ENCODE measurements at regions not wholly inside any gene's neighbourhood (a gene's known extent, or its start where the extent isn't known, plus 50 kb on each side); places are given as distances from the start of the nearest gene placed in this dataset.
"Not testable (repeated sequence)": the region's sequence is repeated elsewhere in the genome, so short reads cannot be mapped to it uniquely, and the experiment has no call there.

DNA sequence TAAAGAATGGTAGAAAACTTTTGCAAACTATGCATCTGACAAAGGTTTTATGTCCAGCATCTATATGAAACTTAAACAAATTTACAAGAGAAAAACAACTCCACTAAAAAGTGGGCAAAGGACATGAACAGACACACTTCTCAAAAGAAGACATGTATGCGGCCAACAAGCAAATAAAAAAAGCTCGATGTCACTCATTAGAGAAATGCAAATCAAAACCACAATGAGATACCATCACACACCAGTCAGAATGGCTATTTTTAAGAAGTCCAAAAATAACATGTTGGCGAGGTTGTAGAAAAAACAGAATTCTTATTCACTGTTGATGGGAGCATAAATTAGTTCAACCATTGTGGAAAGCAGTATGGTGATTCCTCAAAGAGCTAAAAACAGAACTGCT, 83.1 kb upstream of the IZUMO3 start:
- H3K27me3 Mint-ChIP-seq; H3K4me1 Mint-ChIP-seq; ATAC-seq (replicated peaks; ENCODE audit: extremely low read depth, poor library complexity, severe bottlenecking); H3K4me3 Mint-ChIP-seq; DNase-seq (ENCODE audit: low spot score in 2 of 2); H3K27ac Mint-ChIP-seq (ENCODE audit: low read depth); H3K36me3 Mint-ChIP-seq (ENCODE audit: insufficient read depth): not testable (repeated sequence)
- H3K9me3 Mint-ChIP-seq: peaks cover 33% of the 10 kb centered on the region

DNA sequence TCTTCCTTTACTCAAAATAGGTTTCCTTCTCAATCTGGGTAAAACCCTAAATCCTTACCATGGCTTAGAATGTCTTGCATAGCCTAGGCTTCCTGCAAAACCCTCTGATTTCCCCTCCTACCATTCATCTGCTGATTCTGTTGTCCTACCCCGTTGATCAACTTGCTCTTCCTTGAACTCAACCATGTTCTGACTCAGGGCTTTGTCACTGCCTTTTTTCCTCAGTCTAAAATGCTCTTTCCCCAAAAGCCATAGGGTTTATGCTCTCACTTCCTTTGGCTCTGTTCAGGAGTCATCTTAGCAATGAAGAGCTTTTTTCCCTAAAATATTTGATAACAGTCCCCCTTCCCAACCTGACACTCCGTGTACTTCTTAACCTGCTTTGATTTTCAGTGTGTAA, 79.4 kb upstream of the IZUMO3 start:
- Mint-ChIP-seq H3K4me1 (no peaks in the 10 kb centered on the region), H3K36me3 (ENCODE audit: insufficient read depth) (no peaks in the 10 kb centered on the region), H3K27me3 (no peaks in the 10 kb centered on the region), H3K9me3 (peaks cover 33% of the 10 kb centered on the region), H3K4me3 (no peak overlapping the region), H3K27ac (ENCODE audit: low read depth) (no peak overlapping the region)
- DNase-seq (ENCODE audit: low spot score in 2 of 2) (no peak), ATAC-seq (replicated peaks; ENCODE audit: extremely low read depth, poor library complexity, severe bottlenecking) (no peak)

DNA sequence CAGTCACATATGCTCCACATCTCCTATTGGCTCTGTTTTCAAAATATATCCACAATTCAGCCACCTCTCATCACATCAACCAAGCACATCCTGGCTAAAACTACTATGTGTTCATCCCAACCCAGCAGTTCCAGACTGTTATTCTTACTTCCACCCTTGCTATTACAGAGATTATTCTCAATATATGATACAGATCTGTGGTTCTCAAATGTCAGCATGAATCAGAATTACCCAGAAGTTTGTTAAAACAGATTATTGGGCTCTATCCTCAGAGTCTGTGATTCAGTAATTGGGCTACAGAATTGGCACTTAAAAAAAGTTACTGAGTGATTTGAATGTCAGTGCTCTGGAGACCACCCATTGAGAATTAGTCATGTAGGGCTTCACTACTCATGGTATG, 78.8 kb upstream of the IZUMO3 start:
- no peaks in the 10 kb centered on the region for H3K4me1 Mint-ChIP-seq
- DNase-seq (ENCODE audit: low spot score in 2 of 2) (no peak), ATAC-seq (replicated peaks; ENCODE audit: extremely low read depth, poor library complexity, severe bottlenecking) (no peak)
- no peaks in the 10 kb centered on the region for H3K27me3 Mint-ChIP-seq
- H3K4me3 Mint-ChIP-seq: no peak overlapping the region
- H3K36me3 Mint-ChIP-seq (ENCODE audit: insufficient read depth): no peaks in the 10 kb centered on the region
- peaks cover 37% of the 10 kb centered on the region for H3K9me3 Mint-ChIP-seq
- no peak overlapping the region for H3K27ac Mint-ChIP-seq (ENCODE audit: low read depth)

DNA sequence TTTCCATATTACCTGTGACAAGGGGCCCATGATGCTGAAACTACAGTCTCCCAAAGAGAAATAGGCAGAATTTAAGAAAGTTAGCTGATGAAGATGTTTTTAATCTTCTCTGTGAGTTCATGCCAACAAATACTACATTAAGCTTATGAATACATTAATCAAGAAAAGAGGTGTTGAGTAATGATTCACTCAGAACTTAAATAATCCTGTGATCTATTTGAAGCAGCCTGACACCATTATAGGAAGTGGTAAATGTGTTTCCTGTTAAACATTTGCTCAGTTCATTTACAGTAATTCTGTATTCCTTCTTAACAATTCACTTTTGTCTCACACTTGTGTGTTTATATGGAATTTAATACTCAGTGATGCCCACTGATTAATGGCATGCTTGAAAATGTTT, 75.0 kb upstream of the IZUMO3 start:
- peaks cover 30% of the 10 kb centered on the region for H3K9me3 Mint-ChIP-seq
- ATAC-seq (replicated peaks; ENCODE audit: extremely low read depth, poor library complexity, severe bottlenecking): no peak
- H3K4me3 Mint-ChIP-seq: no peak overlapping the region

DNA sequence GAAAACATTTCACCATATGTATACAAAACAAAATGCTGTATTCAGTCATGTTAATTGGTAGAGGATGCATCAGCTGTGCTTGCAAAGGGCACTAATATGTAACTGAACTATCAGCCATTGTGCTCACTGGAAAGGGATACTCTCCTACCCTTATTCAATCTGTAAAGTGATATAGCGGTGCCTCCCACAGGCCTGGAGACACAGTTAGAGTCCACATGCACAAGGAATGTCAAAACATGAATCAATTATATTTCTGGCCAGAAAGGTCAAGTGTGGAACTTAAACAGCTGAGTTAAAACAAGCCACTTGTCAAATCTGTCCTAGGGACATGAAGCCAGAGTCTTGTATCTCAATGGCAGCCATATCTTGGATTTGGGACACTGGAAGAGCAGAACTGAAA, 71.2 kb upstream of the IZUMO3 start:
- peaks cover 13% of the 10 kb centered on the region for H3K9me3 Mint-ChIP-seq
- no peak overlapping the region for H3K4me3 Mint-ChIP-seq
- no peaks in the 10 kb centered on the region for H3K36me3 Mint-ChIP-seq (ENCODE audit: insufficient read depth)
- ATAC-seq (replicated peaks; ENCODE audit: extremely low read depth, poor library complexity, severe bottlenecking): no peak
- no peak overlapping the region for H3K27ac Mint-ChIP-seq (ENCODE audit: low read depth)
- DNase-seq (ENCODE audit: low spot score in 2 of 2): no peak
- no peaks in the 10 kb centered on the region for H3K27me3 Mint-ChIP-seq
- H3K4me1 Mint-ChIP-seq: no peaks in the 10 kb centered on the region

More for the DNA sequence above, 75.0 kb upstream of the IZUMO3 start:
- Mint-ChIP-seq H3K36me3 (ENCODE audit: insufficient read depth) (no peaks in the 10 kb centered on the region), H3K27me3 (no peaks in the 10 kb centered on the region), H3K4me1 (no peaks in the 10 kb centered on the region), H3K27ac (ENCODE audit: low read depth) (no peak overlapping the region)
- no peak for DNase-seq (ENCODE audit: low spot score in 2 of 2)

DNA sequence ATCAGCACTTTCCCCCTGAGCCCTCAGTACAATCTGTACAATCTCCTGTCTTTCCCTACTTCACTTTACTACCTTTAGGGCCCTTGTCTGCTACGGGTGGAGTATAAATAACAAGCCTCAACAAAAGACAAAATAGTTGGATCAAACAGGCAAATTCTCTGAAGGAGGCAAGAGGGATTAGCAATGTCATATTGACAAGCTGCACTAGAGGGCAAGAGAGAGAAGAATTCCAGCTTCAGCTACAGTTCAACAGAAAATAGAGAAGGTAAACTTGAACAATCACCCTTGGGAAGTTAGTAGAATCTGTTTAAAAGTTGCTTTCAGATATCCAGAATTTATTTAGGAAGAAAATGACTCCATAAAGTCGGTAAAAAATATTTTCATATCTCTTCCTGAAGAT, 68.4 kb upstream of the IZUMO3 start:
- H3K4me1 Mint-ChIP-seq: no peaks in the 10 kb centered on the region
- H3K27me3 Mint-ChIP-seq: no peaks in the 10 kb centered on the region
- H3K36me3 Mint-ChIP-seq (ENCODE audit: insufficient read depth): no peaks in the 10 kb centered on the region
- no peak overlapping the region for H3K4me3 Mint-ChIP-seq
- H3K27ac Mint-ChIP-seq (ENCODE audit: low read depth): no peak overlapping the region
- ATAC-seq (replicated peaks; ENCODE audit: extremely low read depth, poor library complexity, severe bottlenecking): no peak
- H3K9me3 Mint-ChIP-seq: peaks cover 13% of the 10 kb centered on the region
- DNase-seq (ENCODE audit: low spot score in 2 of 2): no peak

DNA sequence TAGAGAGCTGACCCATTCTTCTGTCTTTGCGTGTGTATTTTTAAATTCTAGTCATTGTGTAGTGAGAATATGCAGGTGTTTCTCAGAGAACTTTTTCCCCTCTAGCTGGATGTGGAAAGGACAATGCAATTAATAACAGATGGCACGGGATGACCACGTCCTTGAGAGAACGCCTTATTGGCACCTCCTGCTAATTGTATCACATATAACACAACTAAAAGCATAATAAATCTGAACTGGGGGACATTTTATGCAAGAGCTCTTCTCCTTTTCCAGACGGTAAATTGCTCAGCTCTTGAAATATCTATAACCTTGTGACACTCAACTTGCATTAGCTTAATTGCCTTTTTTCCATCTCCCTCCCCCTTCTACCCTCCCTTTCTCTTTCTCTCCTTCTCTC, 62.9 kb upstream of the IZUMO3 start:
- Mint-ChIP-seq H3K27ac (ENCODE audit: low read depth) (no peak overlapping the region), H3K9me3 (peaks cover 14% of the 10 kb centered on the region), H3K4me3 (no peak overlapping the region), H3K27me3 (no peaks in the 10 kb centered on the region), H3K4me1 (no peaks in the 10 kb centered on the region), H3K36me3 (ENCODE audit: insufficient read depth) (no peaks in the 10 kb centered on the region)
- DNase-seq (ENCODE audit: low spot score in 2 of 2): no peak
- no peak for ATAC-seq (replicated peaks; ENCODE audit: extremely low read depth, poor library complexity, severe bottlenecking)

DNA sequence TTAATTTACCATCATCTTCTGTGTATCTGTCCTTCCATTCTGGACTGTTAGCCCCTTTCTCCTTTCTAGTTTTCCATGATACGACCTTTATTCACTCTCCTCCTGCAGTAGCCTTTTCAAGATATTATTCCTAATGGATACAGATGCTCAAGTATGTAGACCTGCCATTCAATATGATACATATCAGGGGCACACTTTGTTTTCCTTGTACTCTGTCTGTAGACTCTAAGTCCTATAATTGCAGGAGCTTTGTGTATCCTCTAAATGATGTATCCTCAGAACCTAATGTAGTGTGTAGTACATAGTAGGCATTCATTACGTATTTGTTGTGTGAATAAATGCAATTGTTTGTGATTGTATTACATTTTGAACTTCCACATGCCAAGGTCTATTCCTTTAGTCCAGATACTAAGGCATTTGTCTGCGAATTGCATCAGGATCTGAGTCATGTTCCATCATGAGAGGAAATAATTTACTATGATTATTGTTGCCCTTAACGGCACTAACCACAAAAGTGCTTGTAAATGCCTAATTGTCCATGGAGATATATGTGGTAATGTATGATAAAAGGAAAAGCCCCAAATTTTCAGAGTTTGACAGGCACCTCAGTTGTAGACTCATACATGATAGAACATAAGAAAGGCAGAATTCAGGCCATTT, 57.1 kb upstream of the IZUMO3 start:
- DNase-seq (ENCODE audit: low spot score in 2 of 2) (no peak), ATAC-seq (replicated peaks; ENCODE audit: extremely low read depth, poor library complexity, severe bottlenecking) (no peak)
- no peak overlapping the region for H3K4me3 Mint-ChIP-seq

More for the DNA sequence above, 57.1 kb upstream of the IZUMO3 start:
- Mint-ChIP-seq H3K4me1 (no peaks in the 10 kb centered on the region), H3K27me3 (no peaks in the 10 kb centered on the region), H3K27ac (ENCODE audit: low read depth) (no peak overlapping the region), H3K36me3 (ENCODE audit: insufficient read depth) (no peaks in the 10 kb centered on the region), H3K9me3 (peaks cover 13% of the 10 kb centered on the region)
